Caco-2 (cell line): ENCODE measurements at regions not wholly inside any gene's neighbourhood (a gene's known extent, or its start where the extent isn't known, plus 50 kb on each side); places are given as distances from the start of the nearest gene placed in this dataset.

Experiments
- BruUV-seq: library from RNA; stranded (reverse); fragments of 400-500 nt; replicated peaks from 2 replicates; lab custom pipeline; 2021; lab: Mats Ljungman, UMichigan
- CTCF ChIA-PET: fragments of 300-600 bp; sonication (Branson Sonifier 250); formaldehyde crosslinking; loops from one replicate; lab custom pipeline; 2022; ENCODE audit warnings: antibody characterized with exemption; lab: Charles Lee
- POLR2A ChIA-PET: fragments of 300-600 bp; sonication (Branson Sonifier 250); formaldehyde crosslinking; loops from one replicate; lab custom pipeline; 2022; ENCODE audit warnings: antibody characterized with exemption; lab: Charles Lee
- DNase-seq, 2 experiments: peaks; one replicate each; pipeline versions ENCODE4 v3.0.0 to v3.0.0-alpha.2; 2020 to 2022
- H3K27me3 ChIP-seq: replicated peaks from 2 replicates; pipeline ENCODE4 v1.6.0; 2011; ENCODE audit warnings: low read length; ENCODE audit not compliant: control insufficient read depth, insufficient read depth
- H3K36me3 ChIP-seq: 2 replicates; pipeline ENCODE4 v1.5.1; 2011; ENCODE audit warnings: low read length; ENCODE audit not compliant: control insufficient read depth, insufficient read depth
- H3K4me1 ChIP-seq: fragments of 250-450 bp; sonication (Bioruptor Pico); 2 replicates; pipeline ENCODE4 v1.5.1; 2020; ENCODE audit warnings: mild to moderate bottlenecking
- H3K4me3 ChIP-seq: 2 replicates; pipeline ENCODE4 v1.5.1; 2011; ENCODE audit warnings: low read depth, mild to moderate bottlenecking, control low read depth, low read length
- H3K9me3 ChIP-seq: fragments of 250-450 bp; sonication (Bioruptor Pico); 2 replicates; pipeline ENCODE4 v1.5.1; 2020; ENCODE audit warnings: mild to moderate bottlenecking, moderate library complexity
- H3K27ac Mint-ChIP-seq: one replicate; pipeline ENCODE4 v1.8.0; 2022; ENCODE audit warnings: mixed read lengths; ENCODE audit not compliant: unreplicated experiment
- H3K27me3 Mint-ChIP-seq: one replicate; pipeline ENCODE4 v1.8.0; 2022; ENCODE audit warnings: mixed read lengths; ENCODE audit not compliant: insufficient read depth, unreplicated experiment
- H3K36me3 Mint-ChIP-seq: one replicate; pipeline ENCODE4 v1.8.0; 2022; ENCODE audit warnings: mild to moderate bottlenecking, mixed read lengths; ENCODE audit not compliant: insufficient read depth, unreplicated experiment
- H3K4me1 Mint-ChIP-seq: one replicate; pipeline ENCODE4 v1.8.0; 2022; ENCODE audit warnings: low read depth, mixed read lengths; ENCODE audit not compliant: unreplicated experiment
- H3K4me3 Mint-ChIP-seq: one replicate; pipeline ENCODE4 v1.8.0; 2022; ENCODE audit warnings: mild to moderate bottlenecking, moderate library complexity, mixed read lengths; ENCODE audit not compliant: unreplicated experiment
- H3K9me3 Mint-ChIP-seq: one replicate; pipeline ENCODE4 v1.8.0; 2022; ENCODE audit warnings: mixed read lengths; ENCODE audit not compliant: unreplicated experiment
- intact Hi-C: fragments of 100-400 bp; cut with micrococcal nuclease; formaldehyde crosslinking; loops from one replicate; pipeline ENCODE4 v1.10.0; 2022; ENCODE audit not compliant: unreplicated experiment
- TF ChIP-seq, protein P1 (sequence below), 2 experiments: fragments of 200-600 bp in 1 of 2; IDR thresholded peaks; 1 replicate in 1 of 2; 2 replicates in 1 of 2; pipeline versions ENCODE4 v1.5.1 to v1.8.0; 2011 to 2022; ENCODE audit warnings: antibody characterized with exemption in 1 of 2, control low read depth in 1 of 2, inconsistent platforms in 1 of 2, low read depth in 1 of 2, low read length in 1 of 2, mild to moderate bottlenecking in 1 of 2, moderate library complexity in 1 of 2; ENCODE audit not compliant: insufficient read depth in 1 of 2, severe bottlenecking in 1 of 2, unreplicated experiment in 1 of 2

GRCh38 chr1:234841281-234841680, 231.3 kb upstream of the IRF2BP2 start:
- Mint-ChIP-seq H3K9me3 (peaks cover 11% of the 10 kb centered on the region), H3K36me3 (no peaks in the 10 kb centered on the region), H3K4me3 (no peak overlapping the region), H3K4me1 (no peaks in the 10 kb centered on the region), H3K27ac (no peak overlapping the region), H3K27me3 (no peaks in the 10 kb centered on the region)
- H3K9me3 ChIP-seq, result no peaks in the 10 kb centered on the region
- ChIA-PET POLR2A (no interaction called here), CTCF (no interaction called here)
- TF ChIP-seq, protein P1, sequence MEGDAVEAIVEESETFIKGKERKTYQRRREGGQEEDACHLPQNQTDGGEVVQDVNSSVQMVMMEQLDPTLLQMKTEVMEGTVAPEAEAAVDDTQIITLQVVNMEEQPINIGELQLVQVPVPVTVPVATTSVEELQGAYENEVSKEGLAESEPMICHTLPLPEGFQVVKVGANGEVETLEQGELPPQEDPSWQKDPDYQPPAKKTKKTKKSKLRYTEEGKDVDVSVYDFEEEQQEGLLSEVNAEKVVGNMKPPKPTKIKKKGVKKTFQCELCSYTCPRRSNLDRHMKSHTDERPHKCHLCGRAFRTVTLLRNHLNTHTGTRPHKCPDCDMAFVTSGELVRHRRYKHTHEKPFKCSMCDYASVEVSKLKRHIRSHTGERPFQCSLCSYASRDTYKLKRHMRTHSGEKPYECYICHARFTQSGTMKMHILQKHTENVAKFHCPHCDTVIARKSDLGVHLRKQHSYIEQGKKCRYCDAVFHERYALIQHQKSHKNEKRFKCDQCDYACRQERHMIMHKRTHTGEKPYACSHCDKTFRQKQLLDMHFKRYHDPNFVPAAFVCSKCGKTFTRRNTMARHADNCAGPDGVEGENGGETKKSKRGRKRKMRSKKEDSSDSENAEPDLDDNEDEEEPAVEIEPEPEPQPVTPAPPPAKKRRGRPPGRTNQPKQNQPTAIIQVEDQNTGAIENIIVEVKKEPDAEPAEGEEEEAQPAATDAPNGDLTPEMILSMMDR (IDR thresholded peaks at IDR 0.05; ENCODE audit: insufficient read depth in 1 of 2, low read depth in 1 of 2, low read length in 1 of 2, severe bottlenecking in 1 of 2, unreplicated experiment in 1 of 2), result no peak
- H3K27me3 ChIP-seq, result no peaks in the 10 kb centered on the region
- no TSS peak for BruUV-seq
- no peak for DNase-seq
- no peaks in the 10 kb centered on the region for H3K36me3 ChIP-seq
- H3K4me3 ChIP-seq, result no peak overlapping the region
- intact Hi-C loops, result no loop called here
- no peaks in the 10 kb centered on the region for H3K4me1 ChIP-seq

- intact Hi-C loops, result no loop called here
- CTCF ChIA-PET, result interaction anchor here (0.6 kb wide), 1 partner anchor 68 kb away, joined by 3 read pairs; no protein-coding TSS in a partner anchor
Observed at GRCh38 chr1:234840843-234841242, 230.9 kb upstream of the IRF2BP2 start.

GRCh38 chr1:234840253-234840652, 230.3 kb upstream of the IRF2BP2 start:
- Mint-ChIP-seq H3K36me3 (no peaks in the 10 kb centered on the region), H3K4me1 (no peaks in the 10 kb centered on the region), H3K4me3 (no peak overlapping the region), H3K27me3 (no peaks in the 10 kb centered on the region), H3K27ac (no peak overlapping the region), H3K9me3 (peaks cover 3% of the 10 kb centered on the region)
- DNase-seq, result no peak
- Histone ChIP-seq H3K4me1 (no peaks in the 10 kb centered on the region), H3K27me3 (no peaks in the 10 kb centered on the region), H3K36me3 (no peaks in the 10 kb centered on the region), H3K4me3 (no peak overlapping the region), H3K9me3 (no peaks in the 10 kb centered on the region)
- intact Hi-C loops, result no loop called here
- TF ChIP-seq, protein P1 (IDR thresholded peaks at IDR 0.05; ENCODE audit: insufficient read depth in 1 of 2, low read depth in 1 of 2, low read length in 1 of 2, severe bottlenecking in 1 of 2, unreplicated experiment in 1 of 2), result no peak
- ChIA-PET POLR2A (no interaction called here), CTCF (interaction anchor here (0.6 kb wide), 1 partner anchor 68 kb away, joined by 3 read pairs; no protein-coding TSS in a partner anchor)
- BruUV-seq, result no TSS peak

More at GRCh38 chr1:234840843-234841242, 230.9 kb upstream of the IRF2BP2 start:
- Mint-ChIP-seq H3K36me3 (no peaks in the 10 kb centered on the region), H3K9me3 (peaks cover 9% of the 10 kb centered on the region), H3K4me3 (no peak overlapping the region), H3K4me1 (no peaks in the 10 kb centered on the region), H3K27me3 (no peaks in the 10 kb centered on the region), H3K27ac (no peak overlapping the region)
- no peaks in the 10 kb centered on the region for H3K36me3 ChIP-seq
- H3K9me3 ChIP-seq, result no peaks in the 10 kb centered on the region
- TF ChIP-seq, protein P1 (IDR thresholded peaks at IDR 0.05; ENCODE audit: insufficient read depth in 1 of 2, low read depth in 1 of 2, low read length in 1 of 2, severe bottlenecking in 1 of 2, unreplicated experiment in 1 of 2), result no peak
- no peak for DNase-seq
- no peaks in the 10 kb centered on the region for H3K27me3 ChIP-seq
- no peaks in the 10 kb centered on the region for H3K4me1 ChIP-seq
- BruUV-seq, result no TSS peak
- POLR2A ChIA-PET, result no interaction called here
- H3K4me3 ChIP-seq, result no peak overlapping the region
